Suppressor macrophage treated with lipopolysaccharide for 4 hours (primary cell): ENCODE measurements at regions not wholly inside any gene's neighbourhood (a gene's known extent, or its start where the extent isn't known, plus 50 kb on each side); places are given as distances from the start of the nearest gene placed in this dataset.

Experiments
- DNase-seq: peaks from one replicate; pipeline ENCODE4 v3.0.0-alpha.2; 2020

GRCh38 chr9:118985851-118986250 is 383.4 kb downstream of the BRINP1 start:
- no peak for DNase-seq

GRCh38 chr9:118987167-118987566 is 382.1 kb downstream of the BRINP1 start:
- DNase-seq = no peak

- no peak for DNase-seq
Measured at GRCh38 chr9:118990949-118991348, 378.3 kb downstream of the BRINP1 start.

- no peak for DNase-seq
Measured at GRCh38 chr9:118991366-118992285, 377.6 kb downstream of the BRINP1 start.

GRCh38 chr9:118992813-118993794 is 376.1 kb downstream of the BRINP1 start:
- no peak for DNase-seq

GRCh38 chr9:118993965-118994364 is 375.3 kb downstream of the BRINP1 start:
- DNase-seq = no peak

GRCh38 chr9:119002491-119002890 is 366.7 kb downstream of the BRINP1 start:
- no peak for DNase-seq

GRCh38 chr9:119003201-119003611 is 366.0 kb downstream of the BRINP1 start:
- no peak for DNase-seq

- DNase-seq = no peak
Measured at GRCh38 chr9:119003882-119004617, 365.2 kb downstream of the BRINP1 start.

- no peak for DNase-seq
Measured at GRCh38 chr9:119004618-119004990, 364.6 kb downstream of the BRINP1 start.

- DNase-seq = no peak
Measured at GRCh38 chr9:119005162-119005561, 364.1 kb downstream of the BRINP1 start.

GRCh38 chr9:119009249-119009648 is 360.0 kb downstream of the BRINP1 start:
- no peak for DNase-seq

- no peak for DNase-seq
Measured at GRCh38 chr9:119020284-119020683, 349.0 kb downstream of the BRINP1 start.

GRCh38 chr9:119020730-119021333 is 348.4 kb downstream of the BRINP1 start:
- no peak for DNase-seq

GRCh38 chr9:119026120-119026519 is 343.1 kb downstream of the BRINP1 start:
- DNase-seq = no peak

- no peak for DNase-seq
Measured at GRCh38 chr9:119027901-119028699, 341.1 kb downstream of the BRINP1 start.

GRCh38 chr9:119029886-119030285 is 339.3 kb downstream of the BRINP1 start:
- no peak for DNase-seq

- DNase-seq = no peak
Measured at GRCh38 chr9:119033596-119033995, 335.6 kb downstream of the BRINP1 start.

- DNase-seq = no peak
Measured at GRCh38 chr9:119036969-119037368, 332.3 kb downstream of the BRINP1 start.

GRCh38 chr9:119043996-119044395 is 325.2 kb downstream of the BRINP1 start:
- no peak for DNase-seq

GRCh38 chr9:119044806-119045205 is 324.4 kb downstream of the BRINP1 start:
- DNase-seq = no peak
